Breast epithelium (tissue), 3 donors: ENCODE measurements at regions not wholly inside any gene's neighbourhood (a gene's known extent, or its start where the extent isn't known, plus 50 kb on each side); places are given as distances from the start of the nearest gene placed in this dataset.

ENCODE experiments used
- POLR2A ChIP-seq: fragments of 450-650 bp; IDR thresholded peaks from one replicate; pipeline ENCODE4 v1.6.1; 2016; ENCODE audit warnings: antibody characterized with exemption, mild to moderate bottlenecking, moderate library complexity
- POLR2AphosphoS5 ChIP-seq, 3 donors: sonication (generic); formaldehyde crosslinking; IDR thresholded peaks; one replicate each; pipeline ENCODE4 v1.6.1; 2017; ENCODE audit warnings: antibody characterized with exemption in 3 of 3

DNA sequence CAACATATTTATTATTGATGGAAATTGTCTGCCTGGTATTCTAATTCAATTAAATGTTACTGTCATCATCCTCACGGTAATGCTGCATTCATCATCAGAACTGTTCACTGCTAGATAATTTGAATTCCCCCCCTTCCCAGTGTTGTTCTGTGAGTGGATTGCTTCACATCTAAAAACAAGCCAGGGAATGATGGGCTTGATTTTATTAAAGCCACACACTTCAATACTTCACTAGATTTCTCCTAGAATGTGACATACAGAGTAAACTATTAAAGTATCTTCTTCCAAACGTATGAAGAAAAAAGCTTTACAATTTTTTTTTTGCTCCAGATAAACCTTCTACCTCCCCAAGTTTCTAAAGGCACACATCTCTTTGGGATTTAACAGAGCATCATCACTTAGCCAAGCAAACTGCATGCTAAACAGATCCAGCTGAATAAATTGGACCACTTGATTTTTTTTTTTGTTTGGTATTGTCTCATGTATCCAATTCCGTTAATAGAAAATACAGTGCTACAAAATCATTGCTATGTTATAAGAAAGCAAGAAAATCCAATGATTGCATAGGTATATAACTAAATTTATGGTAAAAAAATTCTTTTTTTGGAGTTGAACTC is 692.4 kb downstream of the MTRR start:
- no peak for TF ChIP-seq POLR2AphosphoS5 (IDR thresholded peaks at IDR 0.05)
- no peak for TF ChIP-seq POLR2A
